Activated CD4-positive, alpha-beta T cell treated with anti-CD3 and anti-CD28 coated beads, Interleukin-2, Interleukin-6, amounts not matched to agents 100 ng/mL and 50 ng/mL, durations not matched to agents 16 hours and 8 hours (primary cell): ENCODE measurements at regions not wholly inside any gene's neighbourhood (a gene's known extent, or its start where the extent isn't known, plus 50 kb on each side); places are given as distances from the start of the nearest gene placed in this dataset.

ENCODE experiments used
- DNase-seq: peaks from one replicate; pipeline ENCODE4 v3.0.0-alpha.2; 2020

DNA sequence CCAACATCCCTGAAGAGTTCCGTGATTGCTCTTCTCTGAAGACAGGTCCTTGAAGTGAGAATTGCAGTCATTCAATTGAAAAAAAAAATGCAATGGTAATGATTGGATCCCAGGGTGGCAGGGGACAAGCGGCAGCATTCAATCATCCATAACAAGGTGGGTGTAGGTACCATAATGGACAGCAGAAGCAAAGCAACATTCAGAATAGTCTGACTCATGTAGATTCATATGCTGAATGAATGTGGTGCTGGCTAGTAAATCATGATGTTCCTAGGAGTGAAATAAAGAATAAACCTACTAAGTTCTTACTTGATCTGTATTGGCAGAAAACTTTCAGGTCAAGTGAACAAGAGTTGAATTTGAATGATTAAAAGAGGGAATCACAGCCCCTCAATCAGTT is 319.6 kb downstream of the GPATCH2 start:
- no peak for DNase-seq

DNA sequence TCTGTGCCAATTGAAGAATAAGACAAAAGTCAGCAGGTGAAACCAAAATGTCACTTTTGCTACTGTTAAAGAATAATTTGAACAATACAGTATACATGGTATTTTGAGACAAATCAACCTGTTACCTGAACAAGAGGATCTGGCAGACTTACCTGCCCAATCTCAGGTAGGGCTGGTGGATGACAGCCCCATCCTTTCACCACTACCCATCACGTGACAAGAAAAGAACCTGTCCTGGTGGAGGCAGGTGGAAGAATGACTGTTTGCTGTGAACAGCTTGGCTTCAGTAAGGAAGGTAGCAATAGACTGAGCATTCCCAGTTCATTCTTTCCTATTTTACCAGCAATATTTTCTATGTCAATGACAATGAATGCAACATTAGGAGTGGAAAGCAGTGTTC is 349.6 kb downstream of the GPATCH2 start:
- no peak for DNase-seq

DNA sequence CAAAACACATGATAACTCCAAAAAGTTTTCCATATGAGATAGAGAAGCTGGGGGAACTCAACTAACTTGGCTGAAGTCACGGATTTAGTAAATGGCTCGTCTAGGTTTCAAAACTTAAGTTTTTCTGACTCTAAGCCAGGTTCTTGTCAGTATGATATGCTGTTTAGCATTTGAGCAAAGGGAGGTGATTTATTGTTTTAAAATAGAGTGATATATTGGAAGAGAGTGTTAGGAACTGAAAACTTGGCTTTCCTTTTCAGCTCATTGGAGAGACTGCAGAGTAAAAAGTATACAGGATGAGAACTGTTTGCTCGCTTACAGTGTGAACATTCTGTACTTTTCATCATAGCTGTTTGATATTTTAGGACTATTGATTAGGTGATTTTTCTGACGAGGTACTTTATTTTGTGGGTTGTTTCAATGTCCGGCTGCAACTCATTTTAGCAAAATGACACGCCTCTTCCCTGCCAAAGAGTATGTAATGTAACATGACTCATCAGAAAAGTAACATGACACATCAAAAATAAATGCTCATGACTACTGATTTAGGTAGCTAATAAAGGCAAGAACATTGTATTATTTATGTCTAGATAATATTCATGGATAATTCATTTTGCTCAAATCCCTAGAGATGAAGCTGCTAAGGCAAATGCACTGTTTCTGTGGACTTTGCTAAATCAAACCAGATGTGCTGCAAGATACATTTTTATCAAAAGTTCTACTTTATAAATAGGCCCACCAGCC is 355.1 kb downstream of the GPATCH2 start:
- DNase-seq, result no peak

DNA sequence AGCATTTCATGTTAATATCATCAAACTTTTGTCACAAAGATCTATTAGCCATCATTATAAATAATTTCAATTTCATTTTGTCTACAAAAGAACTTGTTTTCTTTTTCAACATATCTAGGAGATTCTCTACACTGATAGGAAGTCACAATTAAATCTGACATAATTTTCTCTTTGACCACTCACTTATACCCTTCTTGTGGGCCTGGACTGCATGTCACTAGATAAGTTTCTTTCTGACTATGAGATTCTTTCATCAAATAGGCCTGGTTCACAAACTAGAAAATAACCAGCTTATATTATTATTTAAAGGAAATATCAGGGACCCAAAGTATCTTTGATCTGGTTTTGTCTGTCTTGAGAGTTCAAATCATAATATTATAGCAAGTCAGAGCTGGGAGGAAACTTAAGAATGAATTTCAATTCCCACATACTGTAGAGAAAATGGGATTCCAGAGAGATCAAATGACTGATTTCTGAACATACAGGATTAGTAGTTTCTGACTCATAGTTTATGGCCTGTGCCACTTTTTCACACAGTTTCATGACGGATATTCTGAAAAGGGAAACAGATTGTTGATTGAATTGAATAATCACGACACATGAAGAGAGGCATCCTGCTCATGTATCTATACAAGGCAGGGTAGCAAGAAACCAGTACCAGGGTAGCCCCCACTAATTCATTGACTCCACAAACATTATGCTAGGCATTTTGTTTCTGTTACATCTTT is 355.8 kb downstream of the GPATCH2 start:
- DNase-seq, result peak; percentile 1

DNA sequence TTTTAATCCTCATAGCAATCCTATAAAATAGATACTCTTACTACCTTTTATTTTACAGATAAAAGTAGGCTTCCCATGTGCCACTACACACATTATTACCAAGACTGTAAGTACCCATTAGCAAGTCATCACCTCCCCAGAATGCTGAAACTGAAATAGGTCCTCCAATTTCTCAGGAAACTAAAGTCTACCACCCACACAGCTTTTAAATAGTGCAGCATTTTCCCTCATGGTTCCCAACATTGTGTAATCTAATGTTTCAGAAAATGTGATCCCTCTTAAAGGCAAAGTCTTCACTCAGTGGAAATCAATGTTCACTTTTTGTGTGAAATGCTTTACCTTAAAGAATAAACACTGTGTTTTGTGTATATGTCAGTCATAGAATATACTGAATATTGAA is 356.5 kb downstream of the GPATCH2 start:
- DNase-seq, result no peak

DNA sequence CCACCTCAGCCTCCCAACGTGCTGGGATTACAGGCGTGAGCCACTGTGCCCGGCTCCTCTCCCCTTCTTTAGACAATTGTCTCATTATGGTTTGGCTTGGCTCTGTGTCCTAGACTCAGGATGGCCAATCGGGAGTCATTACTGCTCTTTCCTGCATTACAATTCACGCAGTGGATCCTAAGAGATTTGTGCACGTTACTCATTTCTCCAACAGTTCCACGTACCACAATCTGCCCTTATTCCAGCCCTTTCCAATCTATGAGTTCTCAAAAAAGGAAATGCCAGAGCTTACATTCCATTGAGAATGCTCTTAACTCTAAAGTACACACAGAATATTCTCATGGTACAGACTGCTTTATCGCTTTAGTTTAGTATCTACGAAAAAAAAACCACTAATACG is 357.0 kb downstream of the GPATCH2 start:
- no peak for DNase-seq

DNA sequence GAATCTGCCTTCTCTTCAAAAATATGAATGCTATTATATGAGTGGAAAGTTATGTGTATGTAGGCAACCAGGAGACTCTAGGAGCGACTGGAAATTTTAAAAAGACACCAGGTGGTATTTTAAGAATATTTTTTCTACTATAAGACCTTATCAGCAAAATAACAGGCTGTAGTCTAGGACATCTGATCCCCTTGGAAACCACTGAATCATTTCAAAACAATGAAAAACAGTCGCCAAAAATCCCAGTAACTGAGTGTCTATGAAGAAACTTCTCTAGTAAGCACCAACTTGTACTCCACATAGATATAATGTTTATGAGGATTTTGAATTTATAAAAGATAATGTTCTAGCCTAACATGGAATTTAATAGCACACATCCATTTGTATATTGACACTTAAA is 358.5 kb downstream of the GPATCH2 start:
- DNase-seq, result no peak

DNA sequence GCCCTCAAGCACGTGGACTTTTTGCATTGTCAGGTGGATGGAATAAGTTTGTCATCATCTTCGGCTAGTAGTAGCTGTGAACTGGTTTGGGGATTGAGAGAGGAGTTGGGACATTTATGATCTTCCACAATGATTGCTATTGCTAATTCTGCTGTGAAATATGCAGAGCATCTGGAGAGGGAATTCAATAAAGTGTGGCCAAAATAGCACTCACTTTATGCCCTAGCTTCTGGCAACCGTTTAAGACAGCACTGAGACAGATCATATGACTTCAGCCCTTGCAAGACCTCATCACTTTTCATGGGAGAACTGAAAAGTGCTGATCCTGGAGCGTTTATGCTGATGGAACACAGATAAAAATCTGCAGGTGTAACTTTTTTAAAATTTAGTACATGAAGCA is 360.8 kb downstream of the GPATCH2 start:
- no peak for DNase-seq

DNA sequence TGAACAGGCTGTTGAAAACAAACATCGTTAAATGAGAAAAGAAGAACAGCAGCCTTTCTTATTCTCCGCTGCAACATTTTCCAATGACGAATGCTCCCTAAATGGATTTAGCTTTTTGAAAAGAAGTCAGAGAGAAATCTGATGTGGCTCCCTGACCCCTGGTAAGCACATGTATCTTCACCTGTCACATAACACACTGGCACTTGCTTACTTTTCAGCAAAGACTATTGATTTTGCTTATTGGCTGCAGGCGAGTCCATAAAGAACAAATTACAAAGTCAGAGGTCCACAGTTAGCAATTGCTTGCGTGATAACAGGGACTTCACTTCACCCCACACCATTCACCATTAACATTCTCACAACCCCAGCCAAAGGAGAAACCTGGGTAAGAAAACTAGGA is 362.8 kb downstream of the GPATCH2 start:
- no peak for DNase-seq

DNA sequence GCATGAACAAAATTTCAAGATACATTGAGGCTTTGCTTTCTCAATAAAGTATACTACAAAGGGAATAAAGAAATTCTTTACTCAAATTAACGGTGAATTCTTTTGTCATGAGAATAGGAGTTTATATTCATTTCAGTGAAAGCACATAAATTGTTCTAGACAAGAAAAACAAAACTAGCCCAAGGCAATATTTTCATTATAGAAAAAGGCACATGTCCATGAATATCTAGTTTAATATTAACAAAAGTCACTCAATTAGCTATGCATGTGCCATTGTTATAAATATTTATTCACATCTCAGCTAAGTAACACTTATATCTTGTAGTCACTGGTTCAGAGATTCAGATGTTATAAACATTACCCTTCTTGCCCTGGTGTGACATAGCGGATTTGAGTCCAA is 369.3 kb downstream of the GPATCH2 start:
- DNase-seq, result no peak

DNA sequence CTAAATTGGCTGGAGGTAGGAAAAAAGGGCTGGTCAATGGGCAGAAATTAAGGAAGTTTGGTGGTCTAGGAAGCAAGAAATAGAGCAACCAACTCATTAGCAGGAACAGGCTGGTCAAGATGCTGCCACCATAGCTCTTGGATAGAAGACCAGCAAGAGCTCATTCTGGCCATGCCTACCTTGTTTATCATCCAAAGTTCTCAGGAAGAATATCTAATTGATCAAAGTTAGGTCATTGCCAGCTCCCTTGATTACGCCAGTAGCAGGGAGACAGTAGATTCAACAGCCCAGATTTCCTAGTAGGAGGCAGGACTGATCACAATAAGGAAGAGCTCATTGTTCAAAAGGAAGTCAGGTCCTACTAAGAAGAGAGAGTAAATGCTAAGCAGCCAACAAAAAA is 370.2 kb downstream of the GPATCH2 start:
- DNase-seq, result no peak

DNA sequence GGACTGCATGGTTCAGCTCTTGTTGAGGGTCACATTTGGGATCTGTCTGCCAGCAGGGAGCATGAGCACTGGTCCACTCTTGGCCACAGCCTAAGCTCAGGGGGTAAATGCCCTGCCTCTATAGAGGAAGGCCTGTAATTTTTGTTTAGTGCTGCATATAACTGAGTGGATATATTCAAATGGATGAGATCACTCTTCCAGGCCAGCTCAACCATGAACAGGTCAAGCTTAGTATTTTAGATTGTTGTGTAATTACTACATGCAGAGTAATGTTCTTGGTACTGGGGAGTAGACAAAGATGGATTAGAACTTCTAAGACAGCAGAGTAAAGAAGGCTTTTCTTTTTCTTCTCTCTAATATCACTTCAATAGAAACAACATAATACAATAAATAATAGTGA is 376.9 kb downstream of the GPATCH2 start:
- DNase-seq, result no peak

DNA sequence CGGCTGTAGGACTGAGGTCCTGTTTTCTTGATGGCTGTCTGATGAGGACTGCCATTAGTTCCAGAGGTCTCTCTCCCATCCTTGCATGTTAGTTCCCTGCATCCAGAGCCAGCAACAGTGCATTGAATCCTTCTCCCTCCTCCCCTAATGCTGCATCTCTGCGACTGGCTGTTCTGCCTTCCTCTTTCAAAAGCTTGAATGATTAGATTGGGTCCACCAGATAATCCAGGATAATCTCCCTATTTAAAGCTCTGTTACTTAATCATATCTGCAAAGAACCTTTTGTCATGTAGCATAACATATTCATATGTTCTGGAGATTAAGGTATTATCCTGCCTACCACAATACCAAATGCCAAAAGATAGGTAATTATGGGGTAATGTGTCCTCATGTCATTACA is 377.5 kb downstream of the GPATCH2 start:
- DNase-seq, result no peak

DNA sequence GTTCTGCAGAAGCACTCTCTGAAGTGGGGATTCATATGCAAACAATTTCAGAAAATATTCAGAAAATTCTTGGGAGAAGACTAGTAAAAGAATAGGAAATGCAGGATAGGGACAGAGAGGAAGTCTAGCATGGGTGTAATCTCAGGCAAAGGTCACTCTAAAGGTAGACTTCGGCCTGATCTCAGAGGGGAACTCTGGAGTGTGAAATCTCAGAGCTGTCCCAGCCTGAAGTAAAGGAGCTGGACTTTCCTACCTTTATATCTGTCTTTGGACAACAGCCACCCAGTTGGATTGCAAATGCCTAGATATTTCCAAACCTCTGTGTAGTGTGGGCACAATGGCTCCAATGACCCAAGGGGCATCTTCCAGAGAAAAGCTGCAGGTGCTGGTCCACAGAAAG is 379.8 kb downstream of the GPATCH2 start:
- no peak for DNase-seq

DNA sequence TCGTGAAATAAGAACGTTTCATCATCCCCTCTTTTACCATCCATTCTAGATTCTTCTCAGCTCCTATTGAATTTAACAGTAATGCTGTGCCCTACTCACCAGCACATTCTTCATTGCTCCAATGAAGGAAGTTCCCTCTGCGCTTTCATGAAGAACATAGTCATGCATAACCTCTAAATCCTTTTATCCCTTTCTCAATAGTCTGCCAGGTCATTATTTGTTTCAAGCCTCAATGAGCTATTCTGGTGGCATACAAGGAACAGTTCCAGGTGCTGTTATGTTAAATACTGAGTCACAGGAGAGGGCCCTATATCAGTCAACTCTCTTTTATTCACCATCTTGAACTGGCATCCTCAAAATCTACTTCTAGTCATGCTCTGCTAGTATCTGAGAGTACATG is 381.0 kb downstream of the GPATCH2 start:
- DNase-seq, result no peak

DNA sequence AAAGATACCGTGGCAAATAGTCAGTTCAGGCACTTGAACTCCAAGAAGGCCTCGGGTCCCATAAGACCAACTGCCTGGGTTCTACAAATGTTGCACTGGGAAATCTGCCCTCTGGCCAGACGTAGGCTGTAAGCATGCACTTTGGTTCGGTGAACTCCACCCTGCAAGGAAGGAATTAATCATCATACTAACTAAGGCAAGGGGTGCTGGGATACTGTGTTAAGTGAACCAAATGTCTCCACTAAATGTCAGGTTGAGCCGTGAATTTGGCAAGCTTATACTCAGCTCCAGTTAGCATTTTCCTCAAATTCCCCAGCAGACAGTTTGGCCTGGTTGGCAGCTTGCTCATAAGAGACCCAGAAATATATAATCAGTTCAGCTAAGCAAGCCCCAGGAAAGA is 385.9 kb downstream of the GPATCH2 start:
- DNase-seq, result no peak

DNA sequence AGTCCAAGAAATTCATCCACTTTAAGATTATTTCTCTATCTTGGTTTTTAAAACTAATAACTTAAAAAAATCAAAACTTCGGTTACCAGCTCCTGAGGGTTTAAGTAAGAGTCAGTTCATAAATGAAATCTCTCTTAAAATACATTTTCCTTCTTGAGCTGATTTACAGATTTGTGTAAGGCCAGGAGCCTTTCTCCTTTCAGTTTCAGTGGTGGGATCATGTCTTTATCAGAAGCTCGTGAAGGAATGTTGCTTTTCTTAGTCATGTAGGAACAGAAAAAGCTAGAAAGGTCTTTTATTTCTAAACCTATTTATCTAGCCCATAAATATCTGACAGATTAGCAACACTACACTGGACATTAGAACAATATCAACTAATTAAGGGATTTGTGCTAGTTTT is 390.2 kb downstream of the GPATCH2 start:
- no peak for DNase-seq

DNA sequence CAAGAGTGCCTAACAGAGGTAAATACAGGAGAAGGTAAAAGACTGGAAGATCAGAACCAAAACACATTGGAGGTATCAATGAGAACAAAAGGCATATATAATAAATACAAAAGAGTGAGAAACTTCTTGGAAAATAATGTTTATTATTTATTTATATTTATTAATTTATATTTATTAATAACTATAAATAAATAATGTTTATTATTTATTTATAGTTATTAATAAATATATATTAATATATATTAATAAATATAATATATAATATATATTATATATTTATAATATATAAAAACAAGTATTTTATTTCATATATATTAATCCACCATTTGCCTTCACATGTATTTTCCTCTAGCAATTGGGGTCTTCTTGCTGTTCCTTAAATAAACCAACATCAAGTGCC is 391.9 kb downstream of the GPATCH2 start:
- no peak for DNase-seq

DNA sequence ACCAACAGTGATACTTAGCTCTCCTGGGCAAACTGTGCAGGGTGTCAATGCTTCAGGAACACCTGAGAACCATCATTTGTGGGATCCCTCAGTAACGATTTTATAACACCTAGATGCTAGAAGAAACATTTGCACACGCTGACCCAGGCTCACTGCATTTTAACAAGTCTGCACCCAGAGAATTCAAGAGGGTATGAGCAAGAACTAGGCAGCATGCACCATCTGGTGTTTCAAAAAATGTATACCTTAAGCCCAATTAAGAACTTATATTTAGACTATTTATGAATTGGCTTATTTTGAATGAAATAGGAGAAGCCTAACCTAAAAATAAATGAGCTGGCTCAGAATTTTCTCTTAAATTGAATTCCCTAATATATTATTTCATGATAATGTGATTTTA is 400.5 kb downstream of the GPATCH2 start:
- no peak for DNase-seq

DNA sequence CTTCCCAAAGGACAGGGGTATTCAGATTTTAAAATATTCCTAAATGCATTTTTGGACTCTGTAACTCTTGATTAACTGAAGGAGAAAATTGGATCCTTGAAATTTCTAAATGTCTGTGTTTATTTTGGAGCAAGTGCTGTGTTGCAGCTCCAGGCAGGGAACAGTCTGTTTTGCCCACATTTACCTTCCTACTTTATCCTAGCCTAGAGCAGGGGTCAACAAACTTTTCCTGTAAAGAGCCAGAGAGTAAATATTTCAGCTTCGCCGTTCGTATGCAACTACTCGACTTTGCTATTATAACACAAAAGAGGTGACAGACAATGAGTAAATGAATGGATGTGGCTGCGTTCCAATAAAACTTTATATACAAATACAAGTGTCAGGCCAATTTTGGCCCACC is 402.2 kb downstream of the GPATCH2 start:
- no peak for DNase-seq

DNA sequence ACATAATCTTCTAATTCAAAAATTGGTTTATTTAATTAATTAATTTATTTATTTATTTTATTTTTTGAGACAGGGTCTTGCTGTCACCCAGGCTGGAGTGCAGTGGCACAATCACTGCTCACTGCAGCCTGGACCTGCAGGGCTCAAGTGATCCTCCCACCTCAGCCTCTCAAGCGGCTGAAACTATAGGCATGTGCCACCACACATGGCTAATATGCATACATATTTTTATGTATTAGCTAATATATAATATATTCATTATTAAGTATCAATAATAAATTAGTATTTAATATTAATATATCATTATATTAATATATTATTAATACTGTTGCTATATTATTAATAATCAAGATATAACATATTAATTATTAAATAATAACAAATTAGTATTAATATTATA is 406.7 kb downstream of the GPATCH2 start:
- DNase-seq, result no peak

DNA sequence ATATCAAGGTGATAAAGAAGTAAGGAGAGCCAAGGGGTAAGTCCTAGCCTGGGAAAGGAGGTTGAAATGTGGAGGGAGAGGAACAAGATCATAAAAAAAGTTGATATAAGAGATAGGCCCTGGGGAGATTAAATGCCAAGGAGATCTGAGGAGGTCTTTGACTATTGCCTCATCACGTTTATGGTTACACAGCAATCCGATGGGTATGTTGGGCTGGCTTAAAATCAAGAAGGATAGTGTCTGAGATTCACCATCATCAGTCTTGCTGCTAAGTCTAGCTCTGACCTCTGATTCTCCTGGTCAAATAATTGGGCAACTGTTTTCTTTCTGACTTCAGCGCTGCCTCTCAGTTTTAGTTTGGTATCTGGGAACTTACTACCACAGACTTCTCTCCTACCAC is 416.3 kb downstream of the GPATCH2 start:
- DNase-seq, result no peak

DNA sequence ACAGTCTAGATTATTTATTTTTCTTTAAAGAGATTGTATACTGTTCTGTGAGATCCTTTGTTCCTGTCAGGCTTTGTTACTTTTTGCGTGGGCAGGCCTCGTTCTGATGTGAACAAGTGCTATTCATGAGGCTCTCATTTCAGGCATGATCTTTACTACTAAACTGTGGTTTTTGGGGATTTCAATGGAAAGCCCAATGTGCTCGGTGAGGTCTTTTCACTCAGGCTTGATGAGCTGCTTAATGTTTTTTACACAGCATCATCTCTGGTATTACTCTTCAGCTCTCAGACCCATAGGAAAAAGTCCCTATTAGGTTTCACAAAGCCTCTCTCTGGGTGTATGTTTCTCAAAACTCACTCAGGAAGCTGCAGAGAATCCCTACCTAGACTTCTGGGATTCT is 419.4 kb downstream of the GPATCH2 start:
- DNase-seq, result no peak

DNA sequence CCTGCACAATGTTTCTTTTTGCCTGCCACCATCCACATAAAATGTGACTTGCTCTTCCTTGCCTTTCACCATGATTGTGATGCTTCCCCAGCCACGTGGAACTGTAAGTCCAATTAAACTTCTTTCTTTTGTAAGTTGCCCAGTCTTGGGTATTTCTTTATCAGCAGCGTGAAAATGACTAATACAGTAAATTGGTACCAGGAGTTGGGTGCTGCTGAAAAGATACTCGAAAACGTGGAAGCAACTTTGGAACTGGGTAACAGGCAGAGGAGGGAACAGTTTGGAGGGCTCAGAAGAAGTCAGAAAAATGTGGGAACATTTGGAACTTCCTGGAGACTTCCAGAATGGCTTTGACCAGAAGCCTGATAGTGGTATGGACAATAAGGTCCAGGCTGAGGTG is 425.3 kb downstream of the GPATCH2 start:
- DNase-seq, result no peak

DNA sequence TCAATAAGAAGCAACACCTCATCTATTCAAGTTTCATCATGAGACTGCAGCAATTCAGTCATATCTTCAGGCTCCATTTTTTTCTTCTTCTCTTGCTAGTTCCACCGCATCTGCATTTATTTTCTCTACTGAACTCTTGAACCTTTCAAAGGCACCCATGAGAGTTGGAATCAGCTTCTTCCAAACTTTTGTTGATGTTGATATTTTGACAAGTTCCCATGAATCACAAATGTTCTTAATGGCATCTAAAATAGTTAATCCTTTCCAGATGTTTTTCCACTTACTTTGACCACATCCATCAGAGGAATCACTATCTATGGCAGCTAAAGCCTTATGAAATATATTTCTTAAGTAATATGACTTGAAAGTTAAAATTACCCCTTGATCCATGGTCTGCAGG is 434.3 kb downstream of the GPATCH2 start:
- DNase-seq, result no peak
